HepG2 (cell line): ENCODE measurements at regions not wholly inside any gene's neighbourhood (a gene's known extent, or its start where the extent isn't known, plus 50 kb on each side); places are given as distances from the start of the nearest gene placed in this dataset.

Experiments
- ATAC-seq: fragments of 200-7000 bp; cut with Tn5 transposase; 3 replicates; pipeline ENCODE4 v1.9.1; 2020; ENCODE audit warnings: mild to moderate bottlenecking, moderate library complexity
- BruUV-seq: library from RNA; stranded (reverse); fragments of 400-500 nt; replicated peaks from 2 replicates; lab custom pipeline; 2021; lab: Mats Ljungman, UMichigan
- CTCF ChIA-PET: fragments of 300-600 bp; formaldehyde crosslinking; extraction: SDS; loops from one replicate; lab custom pipeline; 2021; ENCODE audit warnings: low total read pairs, inconsistent platforms, low intra/inter-chr PET ratio; lab: Yijun Ruan, JAX
- POLR2A ChIA-PET: fragments of 350-600 bp; sonication (Branson Sonifier 250); formaldehyde crosslinking; loops from one replicate; lab custom pipeline; 2020; ENCODE audit warnings: antibody characterized with exemption, inconsistent platforms; lab: Yijun Ruan, JAX
- DNase-seq: peaks from one replicate; pipeline ENCODE4 v3.0.0-alpha.2; 2015; ENCODE audit warnings: low spot score
- FAIRE-seq: peaks from 3 replicates; lab custom pipeline; 2011; peaks lifted over from hg19 to GRCh38; lab: Jason Lieb, UNC
- H2AFZ ChIP-seq: one replicate; pipeline ENCODE4 v1.6.1; 2011; ENCODE audit warnings: low read length, inconsistent platforms
- H3K27ac ChIP-seq: fragments of 300-600 bp; 3 replicates; pipeline ENCODE4 v1.8.0; 2011; ENCODE audit warnings: mixed run types, mild to moderate bottlenecking, mixed read lengths, low read length, inconsistent platforms; ENCODE audit not compliant: insufficient read depth; ENCODE audit errors: extremely low read length
- H3K27me3 ChIP-seq, 2 experiments: fragments of 200-600 bp in 1 of 2; 2 replicates in 1 of 2; 3 replicates in 1 of 2; pipeline versions ENCODE4 v1.6.0 to v1.8.0; 2011; ENCODE audit warnings: low read length in 2 of 2, mild to moderate bottlenecking in 2 of 2, moderate library complexity in 2 of 2, inconsistent platforms in 1 of 2; ENCODE audit not compliant: insufficient read depth in 2 of 2, control insufficient read depth in 1 of 2
- H3K36me3 ChIP-seq, 2 experiments: fragments of 200-600 bp in 1 of 2; replicated peaks in 1 of 2; 2 replicates in 1 of 2; 3 replicates in 1 of 2; pipeline versions ENCODE4 v1.5.1 to v1.8.0; 2011; ENCODE audit warnings: low read length in 2 of 2, inconsistent platforms in 1 of 2; ENCODE audit not compliant: insufficient read depth in 2 of 2, control insufficient read depth in 1 of 2
- H3K4me1 ChIP-seq: 2 replicates; pipeline ENCODE4 v1.5.1; 2012; ENCODE audit warnings: low read length, inconsistent platforms; ENCODE audit not compliant: insufficient read depth
- H3K4me2 ChIP-seq: 2 replicates; pipeline ENCODE4 v1.6.0; 2011; ENCODE audit warnings: low read depth, low read length, inconsistent platforms
- H3K4me3 ChIP-seq, 3 experiments: fragments of 200-600 bp in 1 of 3; sonication (generic), shearing (Covaris generic) in 1 of 3; replicated peaks in 1 of 3; 2 replicates each; pipeline ENCODE4 v1.5.1; 2011 to 2016; ENCODE audit warnings: low read length in 3 of 3, inconsistent platforms in 2 of 3, low read depth in 2 of 3, mild to moderate bottlenecking in 2 of 3, control low read depth in 1 of 3, mixed read lengths in 1 of 3; ENCODE audit not compliant: insufficient read depth in 1 of 3
- H3K79me2 ChIP-seq: one replicate; pipeline ENCODE4 v1.6.1; 2011; ENCODE audit warnings: low read length, inconsistent platforms; ENCODE audit not compliant: insufficient read depth
- H3K9ac ChIP-seq: 2 replicates; pipeline ENCODE4 v1.6.0; 2011; ENCODE audit warnings: mild to moderate bottlenecking, low read depth, low read length, inconsistent platforms; ENCODE audit not compliant: insufficient read depth
- H3K9me3 ChIP-seq: 2 replicates; pipeline ENCODE4 v1.5.1; 2012; ENCODE audit warnings: mild to moderate bottlenecking, low read length
- H4K20me1 ChIP-seq: 2 replicates; pipeline ENCODE4 v1.6.0; 2011; ENCODE audit warnings: inconsistent platforms, mild to moderate bottlenecking, low read length, moderate library complexity; ENCODE audit not compliant: insufficient read depth
- ATF4 ChIP-seq, 2 experiments: fragments of 450-650 bp in 1 of 2; sonication (generic) in 1 of 2; formaldehyde crosslinking; IDR thresholded peaks; 2 replicates each; pipeline versions ENCODE4 v1.5.0 to v1.8.0; 2020 to 2022; ENCODE audit warnings: mild to moderate bottlenecking in 1 of 2, missing genetic modification reagents in 1 of 2
- GABPB1 ChIP-seq: IDR thresholded peaks from 2 replicates; pipeline ENCODE4 v1.6.1; 2016; ENCODE audit warnings: mild to moderate bottlenecking, missing genetic modification reagents, moderate library complexity, missing compliant biosample characterization
- HIVEP1 ChIP-seq: sonication (generic); formaldehyde crosslinking; IDR thresholded peaks from 2 replicates; pipeline ENCODE4 v1.4.0; 2020; ENCODE audit warnings: mild to moderate bottlenecking, missing genetic modification reagents
- HNRNPLL ChIP-seq: fragments of 200-400 bp; formaldehyde crosslinking; IDR thresholded peaks from 2 replicates; pipeline ENCODE4 v1.6.1; 2017; ENCODE audit warnings: mild to moderate bottlenecking, low read depth, low read length; ENCODE audit not compliant: poor library complexity, severe bottlenecking
- IRF9 ChIP-seq: sonication (generic); formaldehyde crosslinking; IDR thresholded peaks from 2 replicates; pipeline ENCODE4 v1.8.0; 2022; ENCODE audit warnings: missing genetic modification reagents, mild to moderate bottlenecking, borderline replicate concordance
- SMARCE1 ChIP-seq: fragments of 450-650 bp; IDR thresholded peaks from 2 replicates; pipeline ENCODE4 v1.6.1; 2017; ENCODE audit warnings: borderline replicate concordance
- SOX5 ChIP-seq: IDR thresholded peaks from 2 replicates; pipeline ENCODE4 v1.6.1; 2016; ENCODE audit warnings: borderline replicate concordance
- SRY ChIP-seq: sonication (generic); formaldehyde crosslinking; IDR thresholded peaks from 2 replicates; pipeline ENCODE4 v1.8.0; 2022; ENCODE audit warnings: mild to moderate bottlenecking, missing genetic modification reagents
- YEATS2 ChIP-seq: sonication (generic); formaldehyde crosslinking; IDR thresholded peaks from 2 replicates; pipeline ENCODE4 v1.4.0; 2020; ENCODE audit warnings: missing genetic modification reagents, borderline replicate concordance
- ZFP90 ChIP-seq: sonication (generic); formaldehyde crosslinking; IDR thresholded peaks from 2 replicates; pipeline ENCODE4 v1.8.0; 2022; ENCODE audit warnings: missing genetic modification reagents, mild to moderate bottlenecking, inconsistent platforms, borderline replicate concordance
- ZNF605 ChIP-seq: sonication (generic); formaldehyde crosslinking; IDR thresholded peaks from 2 replicates; pipeline ENCODE4 v1.8.0; 2022; ENCODE audit warnings: mild to moderate bottlenecking, missing genetic modification reagents
- ZUFSP ChIP-seq: sonication (generic); formaldehyde crosslinking; IDR thresholded peaks from 2 replicates; pipeline ENCODE4 v1.9.0; 2021; ENCODE audit warnings: missing genetic modification reagents, mild to moderate bottlenecking, borderline replicate concordance
- WGBS: methylation state at CpG from one replicate; pipeline ENCODE4 v1.1.6; 2017; ENCODE audit warnings: low lambda C conversion rate; 5-methylcytosine and 5-hydroxymethylcytosine counted together
- in situ Hi-C: cut with HindIII; loops from 2 replicates; pipeline ENCODE4 v1.10.0; 2017; ENCODE audit warnings: low pct_unique_long_range_greater_than_20kb; ENCODE audit not compliant: extremely low pct_ligation_motif_present
- intact Hi-C: fragments of 100-400 bp; cut with micrococcal nuclease; formaldehyde crosslinking; loops from one replicate; pipeline ENCODE4 v1.10.0; 2022; ENCODE audit not compliant: unreplicated experiment

GRCh38 chr18:59795882-59796281 lies 98.7 kb upstream of the CCBE1 start:
- Histone ChIP-seq H3K9me3 (no peaks in the 10 kb centered on the region), H2AFZ (no peak overlapping the region), H3K4me3 (no peak overlapping the region), H3K27ac (no peak overlapping the region), H3K4me1 (no peaks in the 10 kb centered on the region), H3K4me2 (no peak overlapping the region), H4K20me1 (no peaks in the 10 kb centered on the region), H3K9ac (no peak overlapping the region), H3K27me3 (peaks cover 0 to 3% of the 10 kb centered on the region in 2 experiments; a peak in 1 of 5 replicates), H3K79me2 (no peaks in the 10 kb centered on the region), H3K36me3 (no peaks in the 10 kb centered on the region)
- ChIA-PET CTCF (no interaction called here), POLR2A (no interaction called here)
- ATAC-seq (no peak), FAIRE-seq (no peak), DNase-seq (no peak)
- WGBS: 12% methylated on average over 5 of the region's 5 CpGs
- BruUV-seq: no TSS peak
- no peak for TF ChIP-seq SRY (CRISPR knock-in tag)
- no peak for TF ChIP-seq HNRNPLL
- TF ChIP-seq ATF4 (CRISPR knock-in tag; IDR thresholded peaks at IDR 0.05): no peak
- TF ChIP-seq SOX5 (CRISPR knock-in tag): no peak
- TF ChIP-seq IRF9 (CRISPR knock-in tag): no peak
- no peak for TF ChIP-seq YEATS2 (CRISPR knock-in tag)
- no peak for TF ChIP-seq HIVEP1
- TF ChIP-seq SMARCE1: no peak
- no peak for TF ChIP-seq ZUFSP (CRISPR knock-in tag)
- no peak for TF ChIP-seq ZFP90 (CRISPR knock-in tag)
- TF ChIP-seq GABPB1 (CRISPR knock-in tag): no peak
- no peak for TF ChIP-seq ZNF605 (CRISPR knock-in tag)
- in situ Hi-C loops: no loop called here
- intact Hi-C loops: no loop called here
